Liver (tissue), 8 donors: ENCODE measurements at regions not wholly inside any gene's neighbourhood (a gene's known extent, or its start where the extent isn't known, plus 50 kb on each side); places are given as distances from the start of the nearest gene placed in this dataset.

Source experiments
- DNase-seq: peaks from one replicate; pipeline ENCODE4 v3.0.0-alpha.2; 2017; ENCODE audit warnings: low spot score
- H3K27ac ChIP-seq, 2 donors: one replicate each; pipeline ENCODE4 v1.7.0; 2013; ENCODE audit warnings: inconsistent platforms in 2 of 2, low read length in 2 of 2, control low read depth in 1 of 2, low read depth in 1 of 2, mild to moderate bottlenecking in 1 of 2
- H3K27me3 ChIP-seq, 4 donors: one replicate each; pipeline versions ENCODE4 v1.6.1 to v1.7.0; 2013; ENCODE audit warnings: low read length in 3 of 4, inconsistent platforms in 1 of 4, mild to moderate bottlenecking in 1 of 4, moderate library complexity in 1 of 4; ENCODE audit not compliant: control insufficient read depth in 4 of 4, insufficient read depth in 4 of 4
- H3K36me3 ChIP-seq, 4 donors: one replicate each; pipeline versions ENCODE4 v1.6.1 to v1.7.0; 2013; ENCODE audit warnings: low read length in 3 of 4, mild to moderate bottlenecking in 3 of 4, low read depth in 1 of 4, moderate library complexity in 1 of 4; ENCODE audit not compliant: control insufficient read depth in 4 of 4, insufficient read depth in 3 of 4
- H3K4me1 ChIP-seq, 4 donors: one replicate each; pipeline versions ENCODE4 v1.6.1 to v1.7.0; 2013; ENCODE audit warnings: low read length in 3 of 4, mild to moderate bottlenecking in 3 of 4, moderate library complexity in 1 of 4; ENCODE audit not compliant: control insufficient read depth in 4 of 4, insufficient read depth in 4 of 4
- H3K4me3 ChIP-seq, 3 donors: one replicate each; pipeline versions ENCODE4 v1.6.1 to v1.7.0; 2013; ENCODE audit warnings: low read length in 3 of 3, control low read depth in 1 of 3, low read depth in 1 of 3, mild to moderate bottlenecking in 1 of 3
- H3K9ac ChIP-seq, 2 donors: one replicate each; pipeline ENCODE4 v1.7.0; 2013; ENCODE audit warnings: low read length in 2 of 2, mild to moderate bottlenecking in 2 of 2, moderate library complexity in 2 of 2, control low read depth in 1 of 2, low read depth in 1 of 2
- H3K9me3 ChIP-seq, 4 donors: one replicate each; pipeline versions ENCODE4 v1.6.1 to v1.7.0; 2013; ENCODE audit warnings: low read length in 3 of 4; ENCODE audit not compliant: control insufficient read depth in 4 of 4
- EGR1 ChIP-seq, 2 donors: IDR thresholded peaks; 2 replicates each; pipeline ENCODE4 v1.6.1; 2016 to 2018; ENCODE audit warnings: antibody characterized with exemption in 2 of 2, low read depth in 2 of 2
- FOXA1 ChIP-seq: IDR thresholded peaks from 2 replicates; pipeline ENCODE4 v1.6.1; 2016; ENCODE audit warnings: antibody characterized with exemption
- FOXA2 ChIP-seq: IDR thresholded peaks from 2 replicates; pipeline ENCODE4 v1.6.1; 2016; ENCODE audit warnings: antibody characterized with exemption
- HNF4A ChIP-seq, 2 donors: conservative IDR thresholded peaks; 2 replicates each; pipeline ENCODE4 v1.6.1; 2016; ENCODE audit warnings: antibody characterized with exemption in 2 of 2, mild to moderate bottlenecking in 2 of 2
- NR2F2 ChIP-seq: IDR thresholded peaks from 2 replicates; pipeline ENCODE4 v1.6.1; 2016; ENCODE audit warnings: antibody characterized with exemption
- RAD21 ChIP-seq, 2 donors: IDR thresholded peaks; 2 replicates each; pipeline ENCODE4 v1.6.1; 2016; ENCODE audit warnings: antibody characterized with exemption in 2 of 2, mild to moderate bottlenecking in 2 of 2
- REST ChIP-seq: IDR thresholded peaks from 2 replicates; pipeline ENCODE4 v1.6.1; 2016; ENCODE audit warnings: antibody characterized with exemption, mild to moderate bottlenecking
- YY1 ChIP-seq: IDR thresholded peaks from 2 replicates; pipeline ENCODE4 v1.6.1; 2016; ENCODE audit warnings: antibody characterized with exemption, mild to moderate bottlenecking
- ZBTB33 ChIP-seq: IDR thresholded peaks from 2 replicates; pipeline ENCODE4 v1.6.1; 2016; ENCODE audit warnings: antibody characterized with exemption
- WGBS: extraction: QIAGEN DNeasy Blood & Tissue Kit; methylation state at CpG from one replicate; pipeline ENCODE4 v1.1.7; 2013; 5-methylcytosine and 5-hydroxymethylcytosine counted together
- TF ChIP-seq, protein P1 (sequence below): fragments of 150-350 bp; IDR thresholded peaks from 2 replicates; pipeline ENCODE4 v1.5.1; 2017; ENCODE audit warnings: improper control_type of control experiment, low read depth, low read length; ENCODE audit not compliant: missing input control
- donor health status: healthy.
- donor health status: healthy.
- donor health status: healthy.
- donor health status: healthy.
- donor health status: healthy.

DNA sequence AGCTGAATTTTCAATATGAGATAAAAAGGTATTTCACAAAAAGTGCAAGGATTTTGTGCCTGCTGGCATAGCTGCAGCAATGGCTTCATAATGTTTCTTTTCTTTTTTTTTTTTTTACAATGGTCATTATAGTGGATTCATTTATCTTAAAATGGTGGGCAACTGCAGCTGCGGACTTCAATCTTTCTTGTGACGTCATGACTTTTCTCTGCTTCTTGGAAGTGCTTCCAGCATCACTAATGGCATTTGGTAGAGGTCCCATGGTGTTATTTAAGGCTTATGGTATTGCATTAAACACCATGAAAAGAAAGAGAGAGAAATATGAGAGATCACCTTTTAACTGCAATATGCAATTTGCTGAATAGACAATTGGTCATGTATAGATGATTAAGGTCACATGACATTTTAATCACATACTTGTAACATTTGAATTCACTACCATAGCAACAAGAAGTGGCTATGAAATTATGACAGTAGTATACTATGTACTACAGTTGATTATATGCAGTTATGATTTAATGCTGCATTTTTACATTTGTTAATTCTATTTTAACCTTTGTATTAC is 684.0 kb upstream of the AADAT start:
- H3K27ac ChIP-seq: no peak overlapping the region
- H3K36me3 ChIP-seq: no peaks in the 10 kb centered on the region

More for the DNA sequence above, 684.0 kb upstream of the AADAT start:
- 49% methylated on average over 2 of the region's 2 CpGs for WGBS
- Histone ChIP-seq H3K4me1 (no peaks in the 10 kb centered on the region), H3K9ac (no peak overlapping the region), H3K4me3 (no peak overlapping the region), H3K27me3 (no peaks in the 10 kb centered on the region), H3K9me3 (no peaks in the 10 kb centered on the region)
- no peak for DNase-seq
- TF ChIP-seq RAD21 (IDR thresholded peaks at IDR 0.05) (no peak), YY1 (no peak), NR2F2 (no peak), HNF4A (conservative IDR thresholded peaks at IDR 0.05) (no peak), ZBTB33 (no peak), EGR1 (IDR thresholded peaks at IDR 0.05; ENCODE audit: low read depth in 2 of 2) (no peak), FOXA1 (no peak), FOXA2 (no peak), REST (no peak)
- TF ChIP-seq, protein P1, sequence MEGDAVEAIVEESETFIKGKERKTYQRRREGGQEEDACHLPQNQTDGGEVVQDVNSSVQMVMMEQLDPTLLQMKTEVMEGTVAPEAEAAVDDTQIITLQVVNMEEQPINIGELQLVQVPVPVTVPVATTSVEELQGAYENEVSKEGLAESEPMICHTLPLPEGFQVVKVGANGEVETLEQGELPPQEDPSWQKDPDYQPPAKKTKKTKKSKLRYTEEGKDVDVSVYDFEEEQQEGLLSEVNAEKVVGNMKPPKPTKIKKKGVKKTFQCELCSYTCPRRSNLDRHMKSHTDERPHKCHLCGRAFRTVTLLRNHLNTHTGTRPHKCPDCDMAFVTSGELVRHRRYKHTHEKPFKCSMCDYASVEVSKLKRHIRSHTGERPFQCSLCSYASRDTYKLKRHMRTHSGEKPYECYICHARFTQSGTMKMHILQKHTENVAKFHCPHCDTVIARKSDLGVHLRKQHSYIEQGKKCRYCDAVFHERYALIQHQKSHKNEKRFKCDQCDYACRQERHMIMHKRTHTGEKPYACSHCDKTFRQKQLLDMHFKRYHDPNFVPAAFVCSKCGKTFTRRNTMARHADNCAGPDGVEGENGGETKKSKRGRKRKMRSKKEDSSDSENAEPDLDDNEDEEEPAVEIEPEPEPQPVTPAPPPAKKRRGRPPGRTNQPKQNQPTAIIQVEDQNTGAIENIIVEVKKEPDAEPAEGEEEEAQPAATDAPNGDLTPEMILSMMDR: no peak
